ENCODE measurements at regions not wholly inside any gene's neighbourhood (a gene's known extent, or its start where the extent isn't known, plus 50 kb on each side); places are given as distances from the start of the nearest gene placed in this dataset.

DNA sequence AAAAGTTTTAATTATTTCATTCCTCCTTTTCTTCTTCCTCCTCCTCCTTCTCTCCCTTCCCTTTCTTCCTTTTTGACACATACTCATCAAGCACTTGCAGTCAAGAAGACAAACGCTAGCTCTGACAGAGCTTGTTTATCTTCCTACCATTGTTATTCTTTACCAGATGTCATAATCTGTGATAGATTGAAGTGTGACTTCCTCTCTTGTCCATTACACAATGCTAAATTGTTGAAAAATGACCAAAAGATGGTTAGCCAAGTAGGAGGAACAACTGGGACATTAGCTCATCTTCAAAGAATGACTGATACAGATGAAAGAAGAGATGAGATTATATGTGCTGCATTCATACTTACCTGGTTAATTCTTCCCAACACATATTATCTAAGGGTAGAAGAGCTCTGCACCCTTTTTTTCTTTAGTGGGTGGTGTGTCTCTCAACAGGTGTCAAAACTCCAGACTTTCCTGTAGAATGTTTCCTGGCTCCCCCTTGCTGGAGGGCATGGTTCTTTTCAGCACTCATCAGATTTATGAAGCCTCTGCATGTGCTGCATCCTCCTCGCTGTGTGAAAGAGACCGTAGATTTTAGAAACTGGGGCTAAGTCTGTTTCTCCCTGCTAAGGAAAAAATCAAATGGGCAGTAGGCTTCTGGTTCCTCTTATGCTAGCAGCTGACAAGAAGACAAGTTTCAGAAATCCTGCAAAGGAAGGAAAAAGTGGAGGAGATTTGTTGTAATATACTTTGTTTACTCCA lies 147.1 kb downstream of the TMX1 start:
- Histone ChIP-seq H3K4me3 (ENCODE audit: control insufficient read depth in 1 of 2, extremely low read depth in 1 of 2, low read length in 1 of 2) (no peak overlapping the region), H3K27me3 (replicated peaks in 1 of 2; ENCODE audit: control insufficient read depth in 2 of 2, extremely low read depth in 1 of 2, insufficient read depth in 2 of 2, low read length in 1 of 2) (no peaks in the 10 kb centered on the region), H3K27ac (ENCODE audit: low read length) (no peak overlapping the region), H3K4me1 (ENCODE audit: control insufficient read depth in 1 of 2, extremely low read depth in 1 of 2, insufficient read depth in 2 of 2, low read length in 2 of 2) (no peaks in the 10 kb centered on the region), H3K36me3 (ENCODE audit: control insufficient read depth in 2 of 2, extremely low read depth in 1 of 2, insufficient read depth in 1 of 2, low read length in 1 of 2) (no peaks in the 10 kb centered on the region), H3K9me3 (no peaks in the 10 kb centered on the region)
- 79% methylated on average over 2 of the region's 3 CpGs for WGBS (ENCODE audit: insufficient coverage)
- no peaks in the 10 kb centered on the region for H3K4me1 Mint-ChIP-seq
- H3K4me3 Mint-ChIP-seq: no peak overlapping the region
- H3K27me3 Mint-ChIP-seq: peaks cover 7 to 37% of the 10 kb centered on the region in 2 donors
- H3K9me3 Mint-ChIP-seq: no peaks in the 10 kb centered on the region
- DNase-seq (no peak), ATAC-seq (replicated peaks in 1 of 4) (no peak)
- no peak overlapping the region for H3K27ac Mint-ChIP-seq
- no peaks in the 10 kb centered on the region for H3K36me3 Mint-ChIP-seq
- POLR2A ChIA-PET: interaction anchor here in 1 of 2 donors (0.5 kb wide), 1 partner anchor 154 kb away, joined by 3 read pairs; no protein-coding TSS in a partner anchor
- CTCF ChIA-PET: no interaction called here

DNA sequence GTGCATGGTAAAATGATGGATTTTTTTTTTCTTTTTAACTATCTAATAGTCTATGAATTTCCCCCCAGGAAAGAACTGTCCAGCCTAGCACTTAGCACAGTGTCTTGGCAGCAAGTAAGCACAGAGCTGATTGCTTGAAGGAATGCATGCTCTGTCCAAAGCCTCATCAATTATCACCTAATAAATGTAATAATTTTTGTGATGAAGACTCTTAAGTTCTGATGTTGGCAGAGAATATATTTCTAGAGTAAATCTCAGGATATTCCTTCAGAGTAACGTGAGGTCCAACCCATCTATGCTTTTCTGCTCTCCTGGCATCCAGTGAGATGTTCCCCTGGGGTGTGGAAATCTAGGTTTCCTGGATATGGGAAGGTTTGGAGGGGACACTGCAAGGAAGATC lies 152.4 kb downstream of the TMX1 start:
- DNase-seq: no peak
- no peaks in the 10 kb centered on the region for H3K4me1 Mint-ChIP-seq
- peaks cover 3 to 34% of the 10 kb centered on the region in 2 donors for H3K27me3 Mint-ChIP-seq
- no peaks in the 10 kb centered on the region for H3K4me1 ChIP-seq (ENCODE audit: control insufficient read depth in 1 of 2, extremely low read depth in 1 of 2, insufficient read depth in 2 of 2, low read length in 2 of 2)
- no peak overlapping the region for H3K4me3 ChIP-seq (ENCODE audit: control insufficient read depth in 1 of 2, extremely low read depth in 1 of 2, low read length in 1 of 2)
- H3K36me3 Mint-ChIP-seq: no peaks in the 10 kb centered on the region
- no peaks in the 10 kb centered on the region for H3K9me3 ChIP-seq
- H3K27me3 ChIP-seq (replicated peaks in 1 of 2; ENCODE audit: control insufficient read depth in 2 of 2, extremely low read depth in 1 of 2, insufficient read depth in 2 of 2, low read length in 1 of 2): peaks cover 0 to 8% of the 10 kb centered on the region in 2 experiments
- H3K36me3 ChIP-seq (ENCODE audit: control insufficient read depth in 2 of 2, extremely low read depth in 1 of 2, insufficient read depth in 1 of 2, low read length in 1 of 2): no peaks in the 10 kb centered on the region
- no peak overlapping the region for H3K27ac ChIP-seq (ENCODE audit: low read length)
- no peaks in the 10 kb centered on the region for H3K9me3 Mint-ChIP-seq
- ATAC-seq (replicated peaks in 1 of 4): no peak
- CTCF ChIA-PET: no interaction called here
- POLR2A ChIA-PET: no interaction called here
- H3K27ac Mint-ChIP-seq: no peak overlapping the region
- WGBS (ENCODE audit: insufficient coverage): no CpG with 5 or more reads among the region's 1 CpG
- no peak overlapping the region for H3K4me3 Mint-ChIP-seq

DNA sequence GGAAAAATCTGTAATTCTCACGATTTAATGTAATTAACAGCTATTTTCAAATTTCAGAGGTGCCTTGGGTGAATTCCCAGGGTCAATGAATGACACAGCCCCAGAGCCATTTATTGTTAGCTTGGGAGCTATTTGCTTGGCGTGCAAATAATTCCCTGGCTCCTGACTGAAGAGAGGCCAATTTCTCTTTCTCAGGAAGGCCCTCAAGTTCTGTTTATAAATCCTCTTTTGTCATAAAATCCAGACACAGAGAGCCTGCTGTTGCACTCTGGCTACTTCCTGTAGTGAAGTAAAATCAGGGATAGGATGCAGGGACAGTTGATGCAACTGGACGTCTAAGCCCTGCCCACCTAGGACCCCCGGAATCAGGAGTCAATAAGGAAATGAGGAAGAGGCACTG lies 154.3 kb downstream of the TMX1 start:
- Histone ChIP-seq H3K27ac (ENCODE audit: low read length) (no peak overlapping the region), H3K36me3 (ENCODE audit: control insufficient read depth in 2 of 2, extremely low read depth in 1 of 2, insufficient read depth in 1 of 2, low read length in 1 of 2) (no peaks in the 10 kb centered on the region), H3K4me1 (ENCODE audit: control insufficient read depth in 1 of 2, extremely low read depth in 1 of 2, insufficient read depth in 2 of 2, low read length in 2 of 2) (no peaks in the 10 kb centered on the region), H3K27me3 (replicated peaks in 1 of 2; ENCODE audit: control insufficient read depth in 2 of 2, extremely low read depth in 1 of 2, insufficient read depth in 2 of 2, low read length in 1 of 2) (peaks cover 0 to 10% of the 10 kb centered on the region in 2 experiments), H3K4me3 (ENCODE audit: control insufficient read depth in 1 of 2, extremely low read depth in 1 of 2, low read length in 1 of 2) (no peak overlapping the region), H3K9me3 (no peaks in the 10 kb centered on the region)
- DNase-seq (no peak), ATAC-seq (replicated peaks in 1 of 4) (no peak)
- peaks cover 5 to 33% of the 10 kb centered on the region in 2 donors for H3K27me3 Mint-ChIP-seq
- ChIA-PET CTCF (no interaction called here), POLR2A (no interaction called here)
- H3K27ac Mint-ChIP-seq: no peak overlapping the region
- H3K9me3 Mint-ChIP-seq: no peaks in the 10 kb centered on the region
- no peaks in the 10 kb centered on the region for H3K36me3 Mint-ChIP-seq
- no peak overlapping the region for H3K4me3 Mint-ChIP-seq
- WGBS (ENCODE audit: insufficient coverage): 83% methylated on average over 1 of the region's 4 CpGs
- H3K4me1 Mint-ChIP-seq: no peaks in the 10 kb centered on the region

DNA sequence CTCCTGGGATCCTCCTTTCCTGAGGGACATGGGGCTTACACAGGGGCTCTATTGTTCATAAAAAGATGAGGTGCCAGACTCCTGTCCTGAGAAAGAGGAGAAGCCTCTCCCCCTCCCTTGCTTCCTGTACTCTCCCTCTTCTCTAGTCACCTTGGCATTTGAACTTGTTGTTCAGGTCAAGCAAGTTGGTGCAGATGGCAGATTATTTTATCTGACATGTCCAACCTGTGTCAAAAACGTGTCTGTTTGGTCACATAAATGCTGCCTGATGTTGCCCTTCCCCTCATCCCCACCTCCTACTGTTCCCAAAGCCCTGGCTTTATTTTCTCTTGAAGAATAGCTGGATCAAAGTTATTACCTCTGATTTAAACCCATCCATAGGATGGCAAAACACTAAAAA lies 154.8 kb downstream of the TMX1 start:
- no peak overlapping the region for H3K4me3 ChIP-seq (ENCODE audit: control insufficient read depth in 1 of 2, extremely low read depth in 1 of 2, low read length in 1 of 2)
- no peak for ATAC-seq (replicated peaks in 1 of 4)
- no peaks in the 10 kb centered on the region for H3K4me1 ChIP-seq (ENCODE audit: control insufficient read depth in 1 of 2, extremely low read depth in 1 of 2, insufficient read depth in 2 of 2, low read length in 2 of 2)
- no peak for DNase-seq
- H3K36me3 Mint-ChIP-seq: no peaks in the 10 kb centered on the region
- no peaks in the 10 kb centered on the region for H3K9me3 Mint-ChIP-seq
- H3K27me3 Mint-ChIP-seq: peaks cover 5 to 30% of the 10 kb centered on the region in 2 donors
- H3K36me3 ChIP-seq (ENCODE audit: control insufficient read depth in 2 of 2, extremely low read depth in 1 of 2, insufficient read depth in 1 of 2, low read length in 1 of 2): no peaks in the 10 kb centered on the region
- H3K4me1 Mint-ChIP-seq: no peaks in the 10 kb centered on the region
- no peak overlapping the region for H3K4me3 Mint-ChIP-seq
- WGBS (ENCODE audit: insufficient coverage): 14% methylated on average over 1 of the region's 1 CpG
- H3K27ac Mint-ChIP-seq: no peak overlapping the region
- ChIA-PET CTCF (no interaction called here), POLR2A (interaction anchor here in 1 of 2 donors (0.5 kb wide), 1 partner anchor 15 kb away, joined by 8 read pairs; no protein-coding TSS in a partner anchor)
- H3K9me3 ChIP-seq: no peaks in the 10 kb centered on the region
- H3K27me3 ChIP-seq (replicated peaks in 1 of 2; ENCODE audit: control insufficient read depth in 2 of 2, extremely low read depth in 1 of 2, insufficient read depth in 2 of 2, low read length in 1 of 2): peaks cover 0 to 10% of the 10 kb centered on the region in 2 experiments
- H3K27ac ChIP-seq (ENCODE audit: low read length): no peak overlapping the region

DNA sequence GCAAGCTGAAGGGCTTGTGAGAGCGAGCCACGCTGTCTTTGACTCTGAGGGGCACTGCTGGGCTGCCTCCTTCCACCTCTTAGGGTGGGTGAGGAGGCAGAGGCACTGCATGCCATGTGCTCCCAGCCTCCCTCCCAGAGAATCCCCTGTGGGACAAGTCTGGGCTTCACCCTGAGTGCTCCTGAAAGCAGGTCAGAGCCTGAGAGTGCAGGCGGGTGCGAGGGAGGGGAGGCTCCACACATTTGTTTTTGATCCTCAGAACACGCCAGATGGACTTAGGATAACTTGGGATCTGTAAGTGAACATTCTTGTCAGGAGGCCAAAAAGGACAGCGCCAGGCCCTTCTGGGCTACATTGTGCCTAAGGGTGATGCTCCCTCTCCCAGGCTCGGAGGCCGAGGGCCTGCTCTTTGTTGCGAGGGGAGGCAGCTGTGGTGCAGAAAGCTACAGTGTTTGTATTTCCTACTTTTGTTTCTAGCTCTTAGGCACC lies 155.4 kb downstream of the TMX1 start:
- ChIA-PET POLR2A (interaction anchor here in 1 of 2 donors (0.5 kb wide), 1 partner anchor 14 kb away, joined by 8 read pairs; no protein-coding TSS in a partner anchor), CTCF (no interaction called here)
- Mint-ChIP-seq H3K4me1 (no peaks in the 10 kb centered on the region), H3K9me3 (no peaks in the 10 kb centered on the region), H3K27ac (no peak overlapping the region), H3K36me3 (no peaks in the 10 kb centered on the region), H3K27me3 (peaks cover 6 to 30% of the 10 kb centered on the region in 2 donors), H3K4me3 (no peak overlapping the region)
- 84% methylated on average over 3 of the region's 9 CpGs for WGBS (ENCODE audit: insufficient coverage)
- ATAC-seq (replicated peaks in 1 of 4) (no peak), DNase-seq (no peak)
- no peak overlapping the region for H3K4me3 ChIP-seq (ENCODE audit: control insufficient read depth in 1 of 2, extremely low read depth in 1 of 2, low read length in 1 of 2)
- H3K36me3 ChIP-seq (ENCODE audit: control insufficient read depth in 2 of 2, extremely low read depth in 1 of 2, insufficient read depth in 1 of 2, low read length in 1 of 2): no peaks in the 10 kb centered on the region
- no peak overlapping the region for H3K27ac ChIP-seq (ENCODE audit: low read length)
- H3K4me1 ChIP-seq (ENCODE audit: control insufficient read depth in 1 of 2, extremely low read depth in 1 of 2, insufficient read depth in 2 of 2, low read length in 2 of 2): no peaks in the 10 kb centered on the region
- H3K27me3 ChIP-seq (replicated peaks in 1 of 2; ENCODE audit: control insufficient read depth in 2 of 2, extremely low read depth in 1 of 2, insufficient read depth in 2 of 2, low read length in 1 of 2): peaks cover 0 to 10% of the 10 kb centered on the region in 2 experiments
- no peaks in the 10 kb centered on the region for H3K9me3 ChIP-seq

DNA sequence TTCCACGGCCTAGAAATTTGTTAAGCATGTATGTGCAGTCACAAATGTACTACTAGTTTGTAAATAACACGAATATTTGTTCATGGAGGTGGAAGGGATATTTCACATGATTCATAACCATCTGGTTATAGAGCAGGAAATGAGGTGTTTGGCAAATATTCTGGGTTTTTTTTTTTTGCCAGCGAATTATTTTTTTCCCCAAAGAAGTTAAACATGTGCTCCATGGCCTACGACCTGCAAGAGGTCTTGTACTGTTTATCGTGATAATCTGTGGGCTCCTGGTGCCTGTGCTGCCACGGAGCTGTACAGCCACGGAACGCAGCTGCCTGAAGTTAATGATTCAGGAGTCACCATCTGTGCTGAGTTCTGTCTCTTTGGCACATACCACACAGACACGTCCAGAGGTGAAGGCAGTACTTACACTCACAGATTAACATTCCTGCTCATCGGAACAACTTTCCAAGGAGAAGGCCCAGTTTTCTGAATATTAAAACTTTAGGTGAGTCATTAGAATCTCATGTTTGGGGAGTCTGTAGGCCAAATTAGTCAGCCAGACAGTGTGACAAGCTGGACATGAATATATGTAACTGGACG lies 156.3 kb downstream of the TMX1 start:
- H3K27me3 Mint-ChIP-seq: peaks cover 6 to 29% of the 10 kb centered on the region in 2 donors
- H3K27ac Mint-ChIP-seq: no peak overlapping the region
- WGBS (ENCODE audit: insufficient coverage): 87% methylated on average over 5 of the region's 11 CpGs
- Histone ChIP-seq H3K27ac (ENCODE audit: low read length) (no peak overlapping the region), H3K36me3 (ENCODE audit: control insufficient read depth in 2 of 2, extremely low read depth in 1 of 2, insufficient read depth in 1 of 2, low read length in 1 of 2) (no peaks in the 10 kb centered on the region), H3K4me1 (ENCODE audit: control insufficient read depth in 1 of 2, extremely low read depth in 1 of 2, insufficient read depth in 2 of 2, low read length in 2 of 2) (no peaks in the 10 kb centered on the region), H3K9me3 (no peaks in the 10 kb centered on the region), H3K4me3 (ENCODE audit: control insufficient read depth in 1 of 2, extremely low read depth in 1 of 2, low read length in 1 of 2) (no peak overlapping the region), H3K27me3 (replicated peaks in 1 of 2; ENCODE audit: control insufficient read depth in 2 of 2, extremely low read depth in 1 of 2, insufficient read depth in 2 of 2, low read length in 1 of 2) (peaks cover 0 to 10% of the 10 kb centered on the region in 2 experiments)
- H3K4me1 Mint-ChIP-seq: no peaks in the 10 kb centered on the region
- CTCF ChIA-PET: no interaction called here
- POLR2A ChIA-PET: no interaction called here
- no peaks in the 10 kb centered on the region for H3K36me3 Mint-ChIP-seq
- ATAC-seq (replicated peaks in 1 of 4): no peak
- H3K9me3 Mint-ChIP-seq: no peaks in the 10 kb centered on the region
- no peak overlapping the region for H3K4me3 Mint-ChIP-seq
- DNase-seq: no peak

Measured in T-cell (primary cell).